A204.1 (cell line): ENCODE measurements at regions not wholly inside any gene's neighbourhood (a gene's known extent, or its start where the extent isn't known, plus 50 kb on each side); places are given as distances from the start of the nearest gene placed in this dataset.
"Not testable (repeated sequence)": the region's sequence is repeated elsewhere in the genome, so short reads cannot be mapped to it uniquely, and the experiment has no call there.

Experiments used
- FAIRE-seq: peaks from 2 replicates; lab custom pipeline; 2012; peaks lifted over from hg19 to GRCh38; lab: Jason Lieb, UNC

DNA sequence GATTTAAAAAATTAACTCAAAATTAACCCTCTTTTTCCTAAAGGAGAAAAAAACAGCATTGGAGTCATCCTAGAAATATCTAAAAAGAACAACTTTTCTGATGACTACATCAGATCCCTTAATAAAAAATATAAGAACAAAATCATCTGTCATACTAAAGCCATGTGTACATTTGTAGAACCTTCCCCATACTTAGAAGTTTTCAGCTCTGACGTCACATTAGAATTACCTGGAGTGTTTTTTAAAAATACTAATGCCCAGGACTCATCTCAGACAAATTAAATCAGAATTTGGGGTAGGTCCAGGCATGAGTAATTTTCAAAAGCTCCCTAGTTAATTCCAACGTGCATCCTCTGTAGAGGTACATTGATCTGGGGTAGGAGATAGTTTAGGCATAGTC lies 598.0 kb downstream of the DSC3 start:
- no peak for FAIRE-seq

DNA sequence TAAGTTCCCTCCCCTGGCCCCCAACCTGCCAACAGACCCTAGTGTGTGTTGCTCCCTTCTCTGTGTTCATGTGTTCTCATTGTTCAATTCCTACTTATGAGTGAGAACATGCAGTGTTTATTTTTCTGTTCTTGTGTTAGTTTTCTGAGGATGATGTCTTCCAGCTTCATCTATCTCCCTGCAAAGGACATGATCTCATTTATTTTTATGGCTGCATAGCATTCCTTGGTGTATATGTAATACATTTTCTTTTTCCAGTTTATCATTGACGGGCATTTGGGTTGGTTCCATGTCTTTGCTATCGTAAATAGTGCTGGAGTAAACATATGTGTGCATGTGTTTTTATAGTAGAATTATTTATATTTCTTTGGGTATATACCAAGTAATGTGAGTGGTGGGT lies 602.2 kb downstream of the DSC3 start:
- no peak for FAIRE-seq

DNA sequence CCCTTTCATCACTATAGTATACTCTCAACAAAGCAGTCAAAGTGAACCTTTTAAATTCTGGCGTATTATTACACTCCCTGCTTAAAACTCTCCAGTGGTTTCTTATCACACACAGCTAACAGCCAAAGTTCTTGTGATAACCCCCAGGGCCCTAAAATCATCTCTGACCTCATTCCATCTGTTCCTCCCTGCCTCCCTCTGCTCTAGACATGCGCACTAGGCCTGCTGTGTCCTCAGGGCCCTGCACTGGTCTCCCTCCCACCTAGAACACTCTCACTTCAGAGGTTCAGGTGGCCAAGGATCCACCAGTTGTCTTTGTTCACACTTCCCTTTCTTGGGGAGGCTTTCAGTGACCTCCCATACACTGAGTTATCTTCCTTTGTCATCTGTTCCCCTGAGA lies 603.4 kb downstream of the DSC3 start:
- no peak for FAIRE-seq

DNA sequence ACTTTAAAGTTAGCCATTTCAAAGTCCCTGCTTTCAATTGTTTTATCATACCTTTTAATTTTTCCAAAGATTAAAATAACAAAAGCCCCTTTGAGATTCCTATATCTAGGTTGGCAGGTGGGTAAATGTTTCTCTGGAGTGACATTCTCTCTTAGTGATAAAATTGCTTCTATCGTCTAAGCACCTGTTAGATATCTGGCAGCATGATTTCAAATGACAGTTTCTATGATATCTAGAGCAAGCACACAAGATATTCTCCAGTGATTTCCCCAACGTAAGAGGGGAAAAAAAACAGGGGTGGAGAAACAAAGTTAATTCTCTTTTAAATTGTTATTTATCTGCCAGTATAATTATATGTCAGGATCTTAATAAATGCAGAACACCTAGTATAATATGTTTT lies 610.2 kb downstream of the DSC3 start:
- no peak for FAIRE-seq

DNA sequence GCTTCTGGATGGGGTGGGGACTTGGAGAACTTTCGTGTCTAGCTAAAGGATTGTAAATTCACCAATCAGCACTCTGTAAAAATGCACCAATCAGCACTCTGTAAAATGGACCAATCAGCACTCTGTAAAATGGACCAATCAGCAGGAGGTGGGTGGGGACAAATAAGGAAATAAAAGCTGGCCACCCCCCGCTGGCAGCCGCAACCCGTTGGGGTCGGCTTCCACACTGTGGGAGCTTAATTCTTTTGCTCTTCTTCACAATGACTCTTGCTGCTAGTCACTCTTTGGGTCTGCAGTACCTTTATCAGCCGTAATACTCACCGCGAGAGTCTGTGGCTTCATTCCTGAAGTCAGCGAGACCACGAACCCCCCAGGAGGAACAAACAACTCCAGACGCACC lies 623.1 kb downstream of the DSC3 start:
- FAIRE-seq = not testable (repeated sequence)

DNA sequence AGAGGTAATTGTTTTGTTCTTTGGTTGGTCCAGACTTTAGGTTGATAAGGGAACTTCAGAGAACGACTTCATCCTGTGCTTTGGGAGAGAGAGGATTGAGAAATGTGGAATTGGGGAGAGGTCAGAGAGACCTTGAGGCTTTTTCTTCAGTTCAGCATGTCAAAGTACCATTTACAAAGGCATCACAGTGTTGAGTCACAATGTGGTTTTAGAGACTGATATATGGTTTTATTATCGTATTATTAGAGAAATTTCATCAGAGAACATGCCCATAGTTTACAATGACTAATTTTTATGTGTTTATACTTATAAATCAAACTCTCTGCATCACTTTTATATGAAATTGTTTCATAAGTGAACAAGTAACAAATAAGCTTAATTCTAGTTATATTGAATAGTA lies 626.6 kb downstream of the DSC3 start:
- FAIRE-seq = no peak

DNA sequence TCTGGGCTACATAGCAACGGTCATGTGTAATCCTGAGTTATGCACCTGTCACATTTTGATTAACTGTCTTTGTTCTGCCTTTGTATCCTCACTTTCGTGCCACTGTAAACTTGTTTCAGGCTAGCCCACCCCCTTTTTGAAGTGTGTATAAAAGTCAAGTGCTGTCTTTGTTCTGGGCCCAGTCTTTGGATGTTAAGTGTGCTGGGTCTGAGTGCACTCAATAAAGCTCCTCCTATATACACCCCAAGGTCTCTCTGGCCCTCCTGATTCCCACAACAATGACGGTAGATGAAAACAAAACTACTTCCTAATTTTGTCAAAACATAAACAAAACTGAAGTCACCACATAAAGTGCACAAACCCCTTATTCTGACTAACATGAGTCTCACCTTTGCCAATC lies 633.4 kb downstream of the DSC3 start:
- FAIRE-seq = no peak

DNA sequence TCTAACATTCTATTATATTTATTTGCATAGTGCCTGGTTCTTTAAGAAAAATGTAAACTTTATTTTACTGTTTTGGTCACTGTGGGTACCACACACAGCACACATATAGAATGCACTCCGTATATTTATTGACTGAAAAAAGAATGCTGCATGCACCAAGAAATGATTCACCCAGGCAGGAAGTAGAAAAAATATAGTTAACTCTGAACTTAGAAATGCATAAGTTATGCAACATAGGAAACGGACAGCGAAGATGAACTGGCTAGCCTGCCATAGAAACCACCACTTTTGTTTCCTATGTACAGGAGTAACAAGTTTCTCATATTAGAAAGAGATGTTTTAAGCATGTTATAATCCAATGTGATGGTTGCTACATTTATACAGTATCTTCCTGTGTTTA lies 635.8 kb downstream of the DSC3 start:
- no peak for FAIRE-seq

GRCh38 chr18:30405038-30405437 lies 637.5 kb downstream of the DSC3 start:
- FAIRE-seq = no peak

DNA sequence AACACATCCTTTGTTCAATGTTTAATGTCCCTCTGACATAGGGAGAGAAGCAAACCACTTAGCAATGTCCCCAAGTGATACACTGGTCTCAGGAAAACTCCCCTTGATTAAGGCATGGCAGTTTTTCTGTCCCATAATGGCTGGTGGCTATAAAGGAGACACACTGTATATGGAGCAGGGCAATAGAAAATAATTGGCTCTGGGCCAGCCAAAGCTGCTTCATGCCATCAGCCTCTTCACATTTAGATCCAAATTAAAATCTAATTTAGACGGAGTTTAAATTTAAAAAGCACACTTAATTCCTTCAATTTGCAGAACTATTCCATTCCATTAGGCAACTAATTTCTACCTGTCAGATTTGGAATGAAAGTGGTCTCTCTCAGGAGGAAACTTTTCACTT lies 638.1 kb downstream of the DSC3 start:
- no peak for FAIRE-seq

DNA sequence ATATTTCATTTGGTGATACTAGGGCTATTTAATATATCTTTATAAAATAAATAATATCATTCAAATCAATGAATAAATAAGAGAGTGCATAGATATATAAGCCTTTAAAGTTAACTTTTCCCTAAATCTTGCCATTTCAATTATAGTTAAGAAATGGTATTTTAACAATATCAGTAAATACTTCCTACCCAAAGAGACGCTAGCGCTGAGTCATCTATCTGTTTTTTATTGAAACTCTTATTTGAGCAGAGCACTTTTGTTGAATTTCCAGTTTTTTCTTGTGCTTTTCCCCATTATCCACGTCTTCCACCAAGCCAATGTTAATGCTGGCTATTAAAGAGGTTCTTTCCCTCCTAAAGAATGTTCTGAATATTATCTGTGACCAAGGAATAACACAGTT lies 639.3 kb downstream of the DSC3 start:
- FAIRE-seq = peak; percentile 11

DNA sequence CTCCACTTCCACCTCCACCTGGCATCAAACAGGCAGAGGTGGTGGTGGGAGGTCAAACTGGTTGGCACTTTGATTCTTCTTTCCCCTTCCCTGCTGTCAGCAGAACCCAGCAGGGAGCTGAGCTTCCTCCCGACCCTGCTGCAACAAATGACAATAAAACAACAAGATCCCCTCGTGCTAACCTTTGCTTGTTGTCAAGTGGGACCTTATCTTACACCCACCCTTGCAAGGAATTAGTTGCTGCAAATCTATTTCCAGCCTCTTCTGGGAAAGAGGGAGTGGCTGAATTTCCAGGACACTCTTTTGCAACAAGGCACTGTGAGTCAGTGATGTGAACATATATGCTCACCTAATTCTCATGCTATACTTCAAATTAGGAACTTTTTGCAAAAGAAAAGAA lies 655.1 kb downstream of the DSC3 start:
- FAIRE-seq = no peak

DNA sequence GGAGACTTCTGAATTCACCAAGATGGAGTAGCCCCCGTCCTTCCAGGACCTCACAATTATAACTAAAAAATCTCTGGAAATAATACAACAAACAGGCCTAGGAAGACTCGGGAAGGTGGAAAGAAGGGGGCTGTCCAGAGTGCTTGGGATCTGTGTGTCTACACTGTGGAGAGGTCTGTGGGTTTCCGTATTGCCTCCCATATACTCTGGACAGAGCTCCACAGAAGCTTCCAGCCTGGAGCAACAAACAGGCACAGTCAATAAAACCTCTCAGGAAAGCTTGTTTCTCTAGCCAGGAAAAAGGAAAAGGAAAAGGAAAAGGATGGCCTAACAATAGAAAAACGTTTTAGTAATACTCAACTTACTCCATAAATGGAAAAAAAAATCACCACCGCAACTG lies 655.9 kb downstream of the DSC3 start:
- FAIRE-seq = no peak

GRCh38 chr18:30385684-30386083 lies 656.9 kb downstream of the DSC3 start:
- no peak for FAIRE-seq

- FAIRE-seq = no peak
These were observed 660.7 kb downstream of the DSC3 start for GRCh38 chr18:30381826-30382225.

DNA sequence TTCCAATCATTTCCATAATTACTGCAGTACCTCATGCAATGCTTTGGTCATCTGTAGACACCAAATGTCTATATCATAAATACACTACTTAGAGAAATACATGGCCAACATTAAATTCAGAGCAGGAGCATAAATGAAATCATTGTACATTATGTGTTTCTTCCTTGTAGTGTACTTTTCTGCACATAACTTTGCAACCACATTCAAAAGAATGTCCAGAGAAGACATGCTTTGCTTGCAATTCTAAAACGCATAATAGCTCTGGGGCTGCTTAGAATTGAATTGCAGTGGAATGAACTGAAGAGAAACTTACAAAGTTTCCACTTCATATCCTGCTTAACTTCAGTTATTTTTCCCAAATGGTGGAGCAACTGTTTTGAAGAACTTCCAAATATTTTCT lies 664.4 kb downstream of the DSC3 start:
- FAIRE-seq = no peak

- FAIRE-seq = no peak
These were observed 666.0 kb downstream of the DSC3 start for GRCh38 chr18:30376515-30376914.

DNA sequence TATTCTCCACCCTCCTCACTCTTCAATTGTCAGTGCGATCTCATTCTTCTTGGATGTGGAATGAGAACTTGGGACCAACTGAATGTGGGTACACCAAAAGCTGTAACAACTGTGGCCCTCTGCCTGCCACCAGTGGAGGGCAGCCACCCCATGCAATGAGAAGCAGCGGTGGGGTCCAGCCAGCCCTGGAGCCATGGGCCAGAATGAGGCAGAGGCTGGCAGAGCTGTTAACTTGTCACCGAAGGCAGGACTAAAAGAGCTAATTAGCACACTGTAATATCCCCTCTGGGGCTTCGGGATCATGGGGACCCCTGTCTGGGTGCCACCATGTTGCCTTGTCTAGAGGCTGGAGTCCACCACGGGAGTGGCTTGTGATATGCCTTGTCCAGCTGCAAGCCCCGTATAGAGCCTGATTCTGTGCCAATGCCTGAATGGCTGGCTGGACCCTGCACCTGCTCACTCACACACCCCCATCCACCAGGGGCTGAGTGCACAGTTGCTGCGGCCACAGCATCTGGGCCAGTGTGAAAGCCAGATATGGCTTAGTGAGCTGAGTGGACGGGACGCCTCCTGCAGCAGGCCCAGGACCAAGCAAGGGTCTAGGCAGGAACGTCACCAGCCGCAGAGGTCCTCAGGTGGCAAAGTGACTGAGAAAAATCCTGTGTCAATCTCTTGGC lies 680.5 kb downstream of the DSC3 start:
- no peak for FAIRE-seq

- FAIRE-seq = no peak
These were observed 683.0 kb downstream of the DSC3 start for GRCh38 chr18:30359521-30359920.

DNA sequence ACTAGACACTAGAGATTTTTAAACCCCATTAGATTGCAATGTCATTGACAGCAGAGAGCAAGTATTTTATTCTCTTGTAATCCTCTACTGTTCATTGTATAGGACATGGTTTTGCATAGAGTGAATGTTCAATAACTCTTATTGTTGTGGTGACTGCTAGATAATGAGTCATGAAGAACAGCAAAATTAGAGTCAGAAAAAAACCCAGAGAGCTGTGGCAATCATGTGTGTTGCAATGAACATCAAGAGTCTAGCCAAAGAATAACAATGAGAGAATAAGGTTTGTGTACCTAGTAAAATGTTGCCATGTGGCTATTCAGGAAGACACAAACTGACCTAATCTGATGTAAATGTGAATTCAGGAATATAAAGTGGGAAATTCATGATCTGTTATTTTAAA lies 684.0 kb downstream of the DSC3 start:
- FAIRE-seq = no peak

DNA sequence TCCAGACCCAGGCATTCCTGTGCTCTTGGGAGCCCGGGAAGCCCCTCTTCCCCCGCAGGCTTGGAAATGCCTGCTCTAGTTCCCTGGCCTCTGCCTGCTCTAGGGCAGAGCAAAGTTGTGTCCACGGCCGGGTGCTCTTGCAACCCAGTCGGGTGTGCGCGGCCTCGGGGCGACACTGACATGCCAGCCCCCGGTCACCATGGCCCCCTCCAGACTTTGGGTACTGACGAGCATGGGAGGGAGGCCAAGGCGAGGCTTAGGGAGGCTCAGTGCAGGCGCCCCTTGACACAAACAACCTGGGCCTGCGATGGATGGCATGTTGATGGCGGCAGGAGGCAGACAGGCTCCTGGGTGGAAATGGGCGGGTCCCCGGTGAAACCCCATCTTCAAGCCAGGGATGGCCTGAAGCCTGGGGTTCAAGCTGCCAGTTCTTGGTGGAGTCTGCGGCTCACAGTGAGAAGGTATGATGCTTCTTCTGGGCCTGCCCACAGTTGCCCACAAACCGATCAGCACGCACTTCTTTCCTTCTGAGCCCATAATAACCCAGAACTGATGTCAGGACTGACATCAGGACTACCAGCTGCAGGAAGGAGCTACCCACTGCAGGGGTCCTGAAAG lies 689.9 kb downstream of the DSC3 start:
- no peak for FAIRE-seq

DNA sequence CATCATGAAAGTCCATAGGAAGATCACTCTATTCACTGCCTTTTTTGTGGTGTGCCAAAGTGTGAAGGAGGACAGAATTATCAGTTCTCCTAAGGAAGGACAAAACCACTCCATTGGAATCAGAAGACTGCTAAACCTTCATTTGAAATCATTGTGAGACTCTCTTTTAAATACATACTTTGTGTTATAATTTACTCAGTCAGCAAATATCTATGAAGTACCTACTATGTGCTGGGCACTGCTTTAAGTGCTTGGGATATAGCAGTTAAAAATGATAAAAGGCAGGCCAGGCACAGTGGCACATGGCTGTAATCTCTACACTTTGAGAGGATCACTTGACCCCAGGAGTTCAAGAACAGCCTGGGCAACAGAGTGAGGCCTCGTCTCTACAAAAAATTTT lies 692.3 kb downstream of the DSC3 start:
- FAIRE-seq = no peak

- FAIRE-seq = no peak
These were observed 699.5 kb downstream of the DSC3 start for GRCh38 chr18:30343090-30343489.

DNA sequence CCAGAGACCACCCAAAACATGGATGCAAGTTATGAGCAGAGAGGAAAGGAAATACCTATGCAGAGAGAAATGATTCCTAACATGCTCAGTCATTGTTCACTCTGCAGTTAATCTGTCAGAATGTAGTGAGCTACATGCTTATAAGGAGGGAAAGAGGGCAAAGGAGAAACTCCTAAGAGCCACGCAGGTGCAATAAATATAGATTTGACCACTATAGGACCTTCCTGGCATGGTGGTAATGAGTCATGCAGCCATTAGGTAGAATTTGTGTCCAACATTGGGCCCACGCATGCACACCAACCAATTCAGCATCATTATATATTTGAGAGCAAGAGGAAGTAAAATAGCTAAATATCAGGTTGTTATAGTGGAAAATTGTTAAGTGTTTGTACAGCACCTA lies 699.9 kb downstream of the DSC3 start:
- no peak for FAIRE-seq

- no peak for FAIRE-seq
These were observed 707.8 kb downstream of the DSC3 start for GRCh38 chr18:30334781-30335180.
